ENCODE measurements at regions not wholly inside any gene's neighbourhood (a gene's known extent, or its start where the extent isn't known, plus 50 kb on each side); places are given as distances from the start of the nearest gene placed in this dataset.
"Not testable (repeated sequence)": the region's sequence is repeated elsewhere in the genome, so short reads cannot be mapped to it uniquely, and the experiment has no call there.

- H3K36me3 ChIP-seq (ENCODE audit: control insufficient read depth, insufficient read depth, low read length, severe bottlenecking): no peaks in the 10 kb centered on the region
- H3K4me3 ChIP-seq (ENCODE audit: low read length): no peak overlapping the region
- H3K9me3 ChIP-seq (ENCODE audit: control insufficient read depth, low read length): no peaks in the 10 kb centered on the region
- no peaks in the 10 kb centered on the region for H3K4me1 ChIP-seq (ENCODE audit: control insufficient read depth, insufficient read depth, low read length)
- no peaks in the 10 kb centered on the region for H3K27me3 ChIP-seq (replicated peaks; ENCODE audit: control insufficient read depth, insufficient read depth, low read length)
- no peak overlapping the region for H3K9ac ChIP-seq (ENCODE audit: low read length)
- no peak for DNase-seq (ENCODE audit: low read depth)
Observed at GRCh38 chr3:166518040-166518439, 680.8 kb upstream of the BCHE start.

GRCh38 chr3:166510382-166510781 is 673.2 kb upstream of the BCHE start:
- DNase-seq (ENCODE audit: low read depth): no peak
- Histone ChIP-seq H3K27me3 (replicated peaks; ENCODE audit: control insufficient read depth, insufficient read depth, low read length) (no peaks in the 10 kb centered on the region), H3K36me3 (ENCODE audit: control insufficient read depth, insufficient read depth, low read length, severe bottlenecking) (no peaks in the 10 kb centered on the region), H3K9me3 (ENCODE audit: control insufficient read depth, low read length) (peaks cover 14% of the 10 kb centered on the region), H3K9ac (ENCODE audit: low read length) (no peak overlapping the region), H3K4me3 (ENCODE audit: low read length) (no peak overlapping the region), H3K4me1 (ENCODE audit: control insufficient read depth, insufficient read depth, low read length) (no peaks in the 10 kb centered on the region)

- not testable (repeated sequence) for H3K9me3 ChIP-seq (ENCODE audit: control insufficient read depth, low read length); DNase-seq (ENCODE audit: low read depth); H3K36me3 ChIP-seq (ENCODE audit: control insufficient read depth, insufficient read depth, low read length, severe bottlenecking)
Observed at GRCh38 chr3:166500420-166500819, 663.2 kb upstream of the BCHE start.

GRCh38 chr3:166499636-166500035 is 662.4 kb upstream of the BCHE start:
- Histone ChIP-seq H3K9ac (ENCODE audit: low read length) (no peak overlapping the region), H3K27me3 (replicated peaks; ENCODE audit: control insufficient read depth, insufficient read depth, low read length) (no peaks in the 10 kb centered on the region), H3K4me1 (ENCODE audit: control insufficient read depth, insufficient read depth, low read length) (no peaks in the 10 kb centered on the region), H3K9me3 (ENCODE audit: control insufficient read depth, low read length) (no peaks in the 10 kb centered on the region), H3K36me3 (ENCODE audit: control insufficient read depth, insufficient read depth, low read length, severe bottlenecking) (no peaks in the 10 kb centered on the region), H3K4me3 (ENCODE audit: low read length) (no peak overlapping the region)
- no peak for DNase-seq (ENCODE audit: low read depth)

More at GRCh38 chr3:166500420-166500819, 663.2 kb upstream of the BCHE start:
- not testable (repeated sequence) for H3K4me1 ChIP-seq (ENCODE audit: control insufficient read depth, insufficient read depth, low read length); H3K27me3 ChIP-seq (replicated peaks; ENCODE audit: control insufficient read depth, insufficient read depth, low read length); H3K4me3 ChIP-seq (ENCODE audit: low read length); H3K9ac ChIP-seq (ENCODE audit: low read length)

- Histone ChIP-seq H3K9me3 (ENCODE audit: control insufficient read depth, low read length) (peaks cover 3% of the 10 kb centered on the region), H3K36me3 (ENCODE audit: control insufficient read depth, insufficient read depth, low read length, severe bottlenecking) (no peaks in the 10 kb centered on the region), H3K4me1 (ENCODE audit: control insufficient read depth, insufficient read depth, low read length) (no peaks in the 10 kb centered on the region), H3K4me3 (ENCODE audit: low read length) (no peak overlapping the region), H3K9ac (ENCODE audit: low read length) (no peak overlapping the region), H3K27me3 (replicated peaks; ENCODE audit: control insufficient read depth, insufficient read depth, low read length) (no peaks in the 10 kb centered on the region)
- no peak for DNase-seq (ENCODE audit: low read depth)
Observed at GRCh38 chr3:166498446-166498845, 661.2 kb upstream of the BCHE start.

- no peaks in the 10 kb centered on the region for H3K4me1 ChIP-seq (ENCODE audit: control insufficient read depth, insufficient read depth, low read length)
- H3K4me3 ChIP-seq (ENCODE audit: low read length): no peak overlapping the region
- no peak for DNase-seq (ENCODE audit: low read depth)
- peaks cover 3% of the 10 kb centered on the region for H3K9me3 ChIP-seq (ENCODE audit: control insufficient read depth, low read length)
- no peak overlapping the region for H3K9ac ChIP-seq (ENCODE audit: low read length)
- H3K36me3 ChIP-seq (ENCODE audit: control insufficient read depth, insufficient read depth, low read length, severe bottlenecking): no peaks in the 10 kb centered on the region
- no peaks in the 10 kb centered on the region for H3K27me3 ChIP-seq (replicated peaks; ENCODE audit: control insufficient read depth, insufficient read depth, low read length)
Observed at GRCh38 chr3:166489826-166490225, 652.6 kb upstream of the BCHE start.

GRCh38 chr3:166488977-166489672 is 651.9 kb upstream of the BCHE start:
- no peak overlapping the region for H3K9ac ChIP-seq (ENCODE audit: low read length)
- H3K9me3 ChIP-seq (ENCODE audit: control insufficient read depth, low read length): peaks cover 1% of the 10 kb centered on the region
- H3K4me3 ChIP-seq (ENCODE audit: low read length): no peak overlapping the region
- no peak for DNase-seq (ENCODE audit: low read depth)
- H3K36me3 ChIP-seq (ENCODE audit: control insufficient read depth, insufficient read depth, low read length, severe bottlenecking): no peaks in the 10 kb centered on the region
- no peaks in the 10 kb centered on the region for H3K27me3 ChIP-seq (replicated peaks; ENCODE audit: control insufficient read depth, insufficient read depth, low read length)
- H3K4me1 ChIP-seq (ENCODE audit: control insufficient read depth, insufficient read depth, low read length): no peaks in the 10 kb centered on the region

- DNase-seq (ENCODE audit: low read depth): no peak
- Histone ChIP-seq H3K9me3 (ENCODE audit: control insufficient read depth, low read length) (peaks cover 6% of the 10 kb centered on the region), H3K9ac (ENCODE audit: low read length) (no peak overlapping the region), H3K4me3 (ENCODE audit: low read length) (no peak overlapping the region), H3K36me3 (ENCODE audit: control insufficient read depth, insufficient read depth, low read length, severe bottlenecking) (no peaks in the 10 kb centered on the region), H3K27me3 (replicated peaks; ENCODE audit: control insufficient read depth, insufficient read depth, low read length) (no peaks in the 10 kb centered on the region), H3K4me1 (ENCODE audit: control insufficient read depth, insufficient read depth, low read length) (no peaks in the 10 kb centered on the region)
Observed at GRCh38 chr3:166484470-166484869, 647.2 kb upstream of the BCHE start.

GRCh38 chr3:166481340-166481739 is 644.1 kb upstream of the BCHE start:
- Histone ChIP-seq H3K9me3 (ENCODE audit: control insufficient read depth, low read length) (peaks cover 12% of the 10 kb centered on the region), H3K9ac (ENCODE audit: low read length) (no peak overlapping the region), H3K36me3 (ENCODE audit: control insufficient read depth, insufficient read depth, low read length, severe bottlenecking) (no peaks in the 10 kb centered on the region), H3K27me3 (replicated peaks; ENCODE audit: control insufficient read depth, insufficient read depth, low read length) (no peaks in the 10 kb centered on the region), H3K4me1 (ENCODE audit: control insufficient read depth, insufficient read depth, low read length) (no peaks in the 10 kb centered on the region), H3K4me3 (ENCODE audit: low read length) (no peak overlapping the region)
- DNase-seq (ENCODE audit: low read depth): no peak

GRCh38 chr3:166478356-166478755 is 641.1 kb upstream of the BCHE start:
- Histone ChIP-seq H3K9ac (ENCODE audit: low read length) (no peak overlapping the region), H3K4me1 (ENCODE audit: control insufficient read depth, insufficient read depth, low read length) (no peaks in the 10 kb centered on the region), H3K4me3 (ENCODE audit: low read length) (no peak overlapping the region), H3K27me3 (replicated peaks; ENCODE audit: control insufficient read depth, insufficient read depth, low read length) (no peaks in the 10 kb centered on the region), H3K36me3 (ENCODE audit: control insufficient read depth, insufficient read depth, low read length, severe bottlenecking) (no peaks in the 10 kb centered on the region), H3K9me3 (ENCODE audit: control insufficient read depth, low read length) (peaks cover 12% of the 10 kb centered on the region)
- DNase-seq (ENCODE audit: low read depth): no peak

- Histone ChIP-seq H3K27me3 (replicated peaks; ENCODE audit: control insufficient read depth, insufficient read depth, low read length) (no peaks in the 10 kb centered on the region), H3K4me1 (ENCODE audit: control insufficient read depth, insufficient read depth, low read length) (no peaks in the 10 kb centered on the region), H3K9me3 (ENCODE audit: control insufficient read depth, low read length) (peaks cover 3% of the 10 kb centered on the region), H3K4me3 (ENCODE audit: low read length) (no peak overlapping the region), H3K36me3 (ENCODE audit: control insufficient read depth, insufficient read depth, low read length, severe bottlenecking) (no peaks in the 10 kb centered on the region), H3K9ac (ENCODE audit: low read length) (no peak overlapping the region)
- DNase-seq (ENCODE audit: low read depth): no peak
Observed at GRCh38 chr3:166473501-166473900, 636.3 kb upstream of the BCHE start.

- no peak overlapping the region for H3K4me3 ChIP-seq (ENCODE audit: low read length)
Observed at GRCh38 chr3:166472015-166472414, 634.8 kb upstream of the BCHE start.

More at GRCh38 chr3:166472015-166472414, 634.8 kb upstream of the BCHE start:
- H3K9ac ChIP-seq (ENCODE audit: low read length): no peak overlapping the region
- H3K27me3 ChIP-seq (replicated peaks; ENCODE audit: control insufficient read depth, insufficient read depth, low read length): no peaks in the 10 kb centered on the region
- H3K4me1 ChIP-seq (ENCODE audit: control insufficient read depth, insufficient read depth, low read length): no peaks in the 10 kb centered on the region
- no peaks in the 10 kb centered on the region for H3K9me3 ChIP-seq (ENCODE audit: control insufficient read depth, low read length)
- no peaks in the 10 kb centered on the region for H3K36me3 ChIP-seq (ENCODE audit: control insufficient read depth, insufficient read depth, low read length, severe bottlenecking)
- no peak for DNase-seq (ENCODE audit: low read depth)
